Thyroid gland (tissue), 4 donors: ENCODE measurements at regions not wholly inside any gene's neighbourhood (a gene's known extent, or its start where the extent isn't known, plus 50 kb on each side); places are given as distances from the start of the nearest gene placed in this dataset.

Source experiments
- POLR2A ChIP-seq, 2 donors: fragments of 450-650 bp; IDR thresholded peaks; one replicate each; pipeline ENCODE4 v1.6.1; 2017; ENCODE audit warnings: antibody characterized with exemption in 2 of 2, mild to moderate bottlenecking in 2 of 2, moderate library complexity in 1 of 2
- TF ChIP-seq, protein P1 (sequence below), 6 experiments: fragments of 200-600 bp in 3 of 6; fragments of 450-650 bp in 3 of 6; sonication (generic) in 3 of 6; IDR thresholded peaks; one replicate each; pipeline ENCODE4 v1.5.1; 2016 to 2019; ENCODE audit warnings: antibody characterized with exemption in 6 of 6, mild to moderate bottlenecking in 2 of 6, inconsistent platforms in 1 of 6, moderate library complexity in 1 of 6

DNA sequence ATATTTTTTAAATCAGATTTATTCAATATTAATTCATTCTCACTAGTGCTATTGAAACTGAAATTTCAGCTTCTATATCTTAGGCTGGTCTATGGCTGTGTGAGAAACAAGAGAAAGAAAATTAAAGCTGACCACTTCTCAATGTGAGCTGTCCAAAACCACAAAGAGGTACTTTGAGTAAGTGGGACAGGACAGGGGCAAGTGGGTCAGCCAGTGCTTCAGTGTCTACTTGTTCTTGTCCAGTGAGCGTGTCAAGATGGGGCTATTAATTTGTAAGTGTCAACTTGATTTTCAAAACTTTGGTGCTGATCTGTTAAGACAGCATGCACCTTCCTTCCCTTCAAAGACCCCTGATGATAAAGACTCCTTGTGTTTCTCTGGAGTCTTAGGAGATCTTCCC is 533.9 kb downstream of the PLPP3 start:
- TF ChIP-seq, protein P1, sequence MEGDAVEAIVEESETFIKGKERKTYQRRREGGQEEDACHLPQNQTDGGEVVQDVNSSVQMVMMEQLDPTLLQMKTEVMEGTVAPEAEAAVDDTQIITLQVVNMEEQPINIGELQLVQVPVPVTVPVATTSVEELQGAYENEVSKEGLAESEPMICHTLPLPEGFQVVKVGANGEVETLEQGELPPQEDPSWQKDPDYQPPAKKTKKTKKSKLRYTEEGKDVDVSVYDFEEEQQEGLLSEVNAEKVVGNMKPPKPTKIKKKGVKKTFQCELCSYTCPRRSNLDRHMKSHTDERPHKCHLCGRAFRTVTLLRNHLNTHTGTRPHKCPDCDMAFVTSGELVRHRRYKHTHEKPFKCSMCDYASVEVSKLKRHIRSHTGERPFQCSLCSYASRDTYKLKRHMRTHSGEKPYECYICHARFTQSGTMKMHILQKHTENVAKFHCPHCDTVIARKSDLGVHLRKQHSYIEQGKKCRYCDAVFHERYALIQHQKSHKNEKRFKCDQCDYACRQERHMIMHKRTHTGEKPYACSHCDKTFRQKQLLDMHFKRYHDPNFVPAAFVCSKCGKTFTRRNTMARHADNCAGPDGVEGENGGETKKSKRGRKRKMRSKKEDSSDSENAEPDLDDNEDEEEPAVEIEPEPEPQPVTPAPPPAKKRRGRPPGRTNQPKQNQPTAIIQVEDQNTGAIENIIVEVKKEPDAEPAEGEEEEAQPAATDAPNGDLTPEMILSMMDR (IDR thresholded peaks at IDR 0.05) = no peak
- TF ChIP-seq POLR2A (IDR thresholded peaks at IDR 0.05) = no peak
